ENCODE measurements at regions not wholly inside any gene's neighbourhood (a gene's known extent, or its start where the extent isn't known, plus 50 kb on each side); places are given as distances from the start of the nearest gene placed in this dataset.

DNA sequence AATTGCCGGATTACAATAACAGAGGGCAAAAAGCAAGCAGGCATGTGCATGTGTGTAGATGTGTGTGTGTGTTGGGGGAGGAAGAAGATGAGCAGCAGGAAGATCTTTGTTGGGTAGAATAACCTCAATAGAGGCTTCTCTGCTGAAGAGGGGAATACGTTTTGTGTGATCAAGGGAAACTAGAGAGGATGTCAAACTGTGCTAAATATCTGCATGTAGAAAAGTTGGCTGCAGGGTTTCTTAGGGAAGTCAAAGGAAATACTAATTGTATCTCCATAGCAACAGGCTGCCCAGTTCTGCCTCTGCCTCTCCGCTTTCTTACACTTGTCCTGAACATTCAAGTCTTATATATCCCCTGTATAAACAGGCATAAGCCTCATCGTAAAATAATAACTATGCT lies 190.1 kb upstream of the RND3 start:
- H3K27ac ChIP-seq (replicated peaks), result no peak overlapping the region
- no peak overlapping the region for H3K4me3 ChIP-seq (replicated peaks; ENCODE audit: insufficient read depth, low read length)
- H3K27me3 ChIP-seq (ENCODE audit: insufficient read depth, poor library complexity, severe bottlenecking), result no peaks in the 10 kb centered on the region
- TF ChIP-seq SPI1 (IDR thresholded peaks at IDR 0.05; ENCODE audit: borderline replicate concordance, low read depth), result no peak
- DNase-seq (ENCODE audit: low read depth in 1 of 2, low spot score in 1 of 2), result no peak

- no peak overlapping the region for H3K27ac ChIP-seq (replicated peaks)
- no peaks in the 10 kb centered on the region for H3K27me3 ChIP-seq (ENCODE audit: insufficient read depth, poor library complexity, severe bottlenecking)
- no peak for DNase-seq (ENCODE audit: low read depth in 1 of 2, low spot score in 1 of 2)
- no peak overlapping the region for H3K4me3 ChIP-seq (replicated peaks; ENCODE audit: insufficient read depth, low read length)
- TF ChIP-seq POLR2AphosphoS5 (IDR thresholded peaks at IDR 0.05; ENCODE audit: low read depth), result no peak
- TF ChIP-seq SPI1 (IDR thresholded peaks at IDR 0.05; ENCODE audit: borderline replicate concordance, low read depth), result no peak
- TF ChIP-seq, protein P1, sequence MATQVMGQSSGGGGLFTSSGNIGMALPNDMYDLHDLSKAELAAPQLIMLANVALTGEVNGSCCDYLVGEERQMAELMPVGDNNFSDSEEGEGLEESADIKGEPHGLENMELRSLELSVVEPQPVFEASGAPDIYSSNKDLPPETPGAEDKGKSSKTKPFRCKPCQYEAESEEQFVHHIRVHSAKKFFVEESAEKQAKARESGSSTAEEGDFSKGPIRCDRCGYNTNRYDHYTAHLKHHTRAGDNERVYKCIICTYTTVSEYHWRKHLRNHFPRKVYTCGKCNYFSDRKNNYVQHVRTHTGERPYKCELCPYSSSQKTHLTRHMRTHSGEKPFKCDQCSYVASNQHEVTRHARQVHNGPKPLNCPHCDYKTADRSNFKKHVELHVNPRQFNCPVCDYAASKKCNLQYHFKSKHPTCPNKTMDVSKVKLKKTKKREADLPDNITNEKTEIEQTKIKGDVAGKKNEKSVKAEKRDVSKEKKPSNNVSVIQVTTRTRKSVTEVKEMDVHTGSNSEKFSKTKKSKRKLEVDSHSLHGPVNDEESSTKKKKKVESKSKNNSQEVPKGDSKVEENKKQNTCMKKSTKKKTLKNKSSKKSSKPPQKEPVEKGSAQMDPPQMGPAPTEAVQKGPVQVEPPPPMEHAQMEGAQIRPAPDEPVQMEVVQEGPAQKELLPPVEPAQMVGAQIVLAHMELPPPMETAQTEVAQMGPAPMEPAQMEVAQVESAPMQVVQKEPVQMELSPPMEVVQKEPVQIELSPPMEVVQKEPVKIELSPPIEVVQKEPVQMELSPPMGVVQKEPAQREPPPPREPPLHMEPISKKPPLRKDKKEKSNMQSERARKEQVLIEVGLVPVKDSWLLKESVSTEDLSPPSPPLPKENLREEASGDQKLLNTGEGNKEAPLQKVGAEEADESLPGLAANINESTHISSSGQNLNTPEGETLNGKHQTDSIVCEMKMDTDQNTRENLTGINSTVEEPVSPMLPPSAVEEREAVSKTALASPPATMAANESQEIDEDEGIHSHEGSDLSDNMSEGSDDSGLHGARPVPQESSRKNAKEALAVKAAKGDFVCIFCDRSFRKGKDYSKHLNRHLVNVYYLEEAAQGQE (IDR thresholded peaks at IDR 0.05; ENCODE audit: insufficient replicate concordance, low read depth), result no peak
- TF ChIP-seq GABPA (IDR thresholded peaks at IDR 0.05; ENCODE audit: low read depth), result no peak
- TF ChIP-seq, protein P2, sequence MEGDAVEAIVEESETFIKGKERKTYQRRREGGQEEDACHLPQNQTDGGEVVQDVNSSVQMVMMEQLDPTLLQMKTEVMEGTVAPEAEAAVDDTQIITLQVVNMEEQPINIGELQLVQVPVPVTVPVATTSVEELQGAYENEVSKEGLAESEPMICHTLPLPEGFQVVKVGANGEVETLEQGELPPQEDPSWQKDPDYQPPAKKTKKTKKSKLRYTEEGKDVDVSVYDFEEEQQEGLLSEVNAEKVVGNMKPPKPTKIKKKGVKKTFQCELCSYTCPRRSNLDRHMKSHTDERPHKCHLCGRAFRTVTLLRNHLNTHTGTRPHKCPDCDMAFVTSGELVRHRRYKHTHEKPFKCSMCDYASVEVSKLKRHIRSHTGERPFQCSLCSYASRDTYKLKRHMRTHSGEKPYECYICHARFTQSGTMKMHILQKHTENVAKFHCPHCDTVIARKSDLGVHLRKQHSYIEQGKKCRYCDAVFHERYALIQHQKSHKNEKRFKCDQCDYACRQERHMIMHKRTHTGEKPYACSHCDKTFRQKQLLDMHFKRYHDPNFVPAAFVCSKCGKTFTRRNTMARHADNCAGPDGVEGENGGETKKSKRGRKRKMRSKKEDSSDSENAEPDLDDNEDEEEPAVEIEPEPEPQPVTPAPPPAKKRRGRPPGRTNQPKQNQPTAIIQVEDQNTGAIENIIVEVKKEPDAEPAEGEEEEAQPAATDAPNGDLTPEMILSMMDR (IDR thresholded peaks at IDR 0.05; ENCODE audit: insufficient read depth, low read length), result no peak
Measured at GRCh38 chr2:150676747-150677383, 189.4 kb upstream of the RND3 start.

DNA sequence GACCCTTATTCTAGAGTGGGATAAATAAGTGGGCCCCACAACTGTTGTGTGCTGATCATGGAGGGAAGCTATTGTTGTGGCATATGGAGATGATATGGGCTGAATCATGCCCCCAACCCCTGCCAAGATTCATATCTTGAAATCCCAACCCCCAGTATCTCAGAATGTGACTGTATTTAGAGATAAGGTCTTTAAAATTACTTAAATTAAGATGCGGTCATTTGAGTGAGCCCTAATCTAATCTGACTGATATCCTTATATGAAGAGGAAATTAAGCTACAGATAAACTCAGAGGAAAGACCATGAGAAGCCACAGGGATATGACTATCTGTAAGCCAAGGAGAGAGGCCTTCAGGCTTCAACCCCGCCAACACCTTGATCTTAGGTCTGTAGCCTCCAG lies 188.3 kb upstream of the RND3 start:
- H3K4me3 ChIP-seq (replicated peaks; ENCODE audit: insufficient read depth, low read length), result no peak overlapping the region
- no peak for DNase-seq (ENCODE audit: low read depth in 1 of 2, low spot score in 1 of 2)
- H3K27me3 ChIP-seq (ENCODE audit: insufficient read depth, poor library complexity, severe bottlenecking), result no peaks in the 10 kb centered on the region
- no peak overlapping the region for H3K27ac ChIP-seq (replicated peaks)
- TF ChIP-seq GABPA (IDR thresholded peaks at IDR 0.05; ENCODE audit: low read depth) (no peak), SPI1 (IDR thresholded peaks at IDR 0.05; ENCODE audit: borderline replicate concordance, low read depth) (no peak), POLR2AphosphoS5 (IDR thresholded peaks at IDR 0.05; ENCODE audit: low read depth) (no peak)
- TF ChIP-seq, protein P1 (IDR thresholded peaks at IDR 0.05; ENCODE audit: insufficient replicate concordance, low read depth), result no peak
- TF ChIP-seq, protein P2 (IDR thresholded peaks at IDR 0.05; ENCODE audit: insufficient read depth, low read length), result no peak

- no peak for DNase-seq (ENCODE audit: low read depth in 1 of 2, low spot score in 1 of 2)
- Histone ChIP-seq H3K27me3 (ENCODE audit: insufficient read depth, poor library complexity, severe bottlenecking) (no peaks in the 10 kb centered on the region), H3K27ac (replicated peaks) (no peak overlapping the region), H3K4me3 (replicated peaks; ENCODE audit: insufficient read depth, low read length) (no peak overlapping the region)
- TF ChIP-seq, protein P2 (IDR thresholded peaks at IDR 0.05; ENCODE audit: insufficient read depth, low read length), result no peak
- TF ChIP-seq SPI1 (IDR thresholded peaks at IDR 0.05; ENCODE audit: borderline replicate concordance, low read depth), result no peak
- TF ChIP-seq POLR2AphosphoS5 (IDR thresholded peaks at IDR 0.05; ENCODE audit: low read depth), result no peak
- TF ChIP-seq GABPA (IDR thresholded peaks at IDR 0.05; ENCODE audit: low read depth), result no peak
- TF ChIP-seq, protein P1 (IDR thresholded peaks at IDR 0.05; ENCODE audit: insufficient replicate concordance, low read depth), result no peak
Measured at GRCh38 chr2:150674283-150674682, 186.8 kb upstream of the RND3 start.
